Kidney (tissue), 13 donors: ENCODE measurements at regions not wholly inside any gene's neighbourhood (a gene's known extent, or its start where the extent isn't known, plus 50 kb on each side); places are given as distances from the start of the nearest gene placed in this dataset.

Experiments used
- DNase-seq, 5 donors: peaks; one replicate each; pipeline ENCODE4 v3.0.0-alpha.2; 2013 to 2020
- FAIRE-seq: peaks from 2 replicates; lab custom pipeline; 2012; peaks lifted over from hg19 to GRCh38; lab: Jason Lieb, UNC
- H3K27ac ChIP-seq, 2 donors: one replicate each; pipeline ENCODE4 v1.7.0; 2013; ENCODE audit warnings: low read depth in 2 of 2, low read length in 2 of 2, inconsistent platforms in 1 of 2
- H3K27me3 ChIP-seq: one replicate; pipeline ENCODE4 v1.7.1; 2013; ENCODE audit warnings: low read length, inconsistent platforms; ENCODE audit not compliant: control insufficient read depth, insufficient read depth
- H3K36me3 ChIP-seq, 3 donors: one replicate each; pipeline versions ENCODE4 v1.7.0 to v1.7.1; 2013; ENCODE audit warnings: low read length in 3 of 3, control low read depth in 1 of 3, inconsistent platforms in 1 of 3; ENCODE audit not compliant: insufficient read depth in 3 of 3, control insufficient read depth in 2 of 3
- H3K4me1 ChIP-seq, 3 donors: one replicate each; pipeline versions ENCODE4 v1.7.0 to v1.7.1; 2013; ENCODE audit warnings: low read length in 3 of 3, inconsistent platforms in 1 of 3, low read depth in 1 of 3; ENCODE audit not compliant: control insufficient read depth in 2 of 3, insufficient read depth in 2 of 3
- H3K4me3 ChIP-seq, 3 donors: one replicate each; pipeline versions ENCODE4 v1.7.0 to v1.8.1; 2013; ENCODE audit warnings: low read length in 3 of 3, control low read depth in 1 of 3, inconsistent platforms in 1 of 3
- H3K9ac ChIP-seq, 3 donors: one replicate each; pipeline versions ENCODE4 v1.7.0 to v1.7.1; 2013; ENCODE audit warnings: low read length in 3 of 3, control low read depth in 1 of 3, inconsistent platforms in 1 of 3
- H3K9me3 ChIP-seq, 3 donors: one replicate each; pipeline versions ENCODE4 v1.7.0 to v1.7.1; 2013; ENCODE audit warnings: low read length in 3 of 3, control low read depth in 1 of 3, inconsistent platforms in 1 of 3; ENCODE audit not compliant: control insufficient read depth in 2 of 3, insufficient read depth in 1 of 3
- CTCF ChIP-seq: IDR thresholded peaks from 3 replicates; pipeline ENCODE4 v1.5.1; 2012; ENCODE audit warnings: mild to moderate bottlenecking, moderate library complexity, borderline replicate concordance; ENCODE audit not compliant: insufficient read depth; ENCODE audit errors: extremely low read depth
- intact Hi-C: fragments of 100-400 bp; cut with DNase I; formaldehyde crosslinking; loops from one replicate; pipeline ENCODE4 v1.11.1; 2022
- donor health status: control.
- donor health status: control.
- donor health status: control.
- donor health status: control.
- donor health status: control.
- donor health status: DM: yes; HTN: yes; CAD: no.
- donor health status: Normal renal cell carcinoma (clear cell type).

- no peak overlapping the region for H3K9ac ChIP-seq
- H3K27me3 ChIP-seq: no peaks in the 10 kb centered on the region
- TF ChIP-seq CTCF: no peak
- no peak overlapping the region for H3K27ac ChIP-seq
- no peak for DNase-seq
- no peaks in the 10 kb centered on the region for H3K4me1 ChIP-seq
- no peak overlapping the region for H3K4me3 ChIP-seq
- no peaks in the 10 kb centered on the region for H3K36me3 ChIP-seq
- peaks cover 0 to 5% (median 0%) of the 10 kb centered on the region in 3 donors for H3K9me3 ChIP-seq
- intact Hi-C loops: no loop called here
- FAIRE-seq: no peak
Observed at GRCh38 chr2:20897047-20897446, 74.1 kb upstream of the LDAH start.

DNA sequence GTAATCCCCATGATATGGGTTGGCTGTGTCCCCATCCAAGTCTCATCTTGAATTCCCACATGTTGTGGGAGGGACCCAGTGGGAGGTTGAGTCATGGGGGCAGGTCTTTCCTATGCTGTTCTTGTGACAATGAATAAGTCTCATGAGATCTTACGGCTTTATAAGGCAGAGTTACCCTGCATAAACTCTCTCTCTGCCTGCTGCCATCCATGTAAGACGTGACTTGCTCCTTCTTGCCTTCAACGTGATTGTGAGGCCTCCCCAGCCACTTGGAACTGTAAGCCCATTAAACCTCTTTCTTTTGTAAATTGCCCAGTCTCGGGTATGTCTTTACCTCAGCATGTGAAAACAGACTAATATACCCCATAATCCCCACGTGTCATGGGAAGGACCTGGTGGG, 61.9 kb upstream of the LDAH start:
- intact Hi-C loops: no loop called here
- DNase-seq: no peak
- Histone ChIP-seq H3K36me3 (no peaks in the 10 kb centered on the region), H3K9me3 (no peaks in the 10 kb centered on the region), H3K9ac (no peak overlapping the region), H3K4me3 (no peak overlapping the region), H3K27ac (no peak overlapping the region), H3K4me1 (no peaks in the 10 kb centered on the region), H3K27me3 (no peaks in the 10 kb centered on the region)
- FAIRE-seq: no peak
- TF ChIP-seq CTCF: no peak

DNA sequence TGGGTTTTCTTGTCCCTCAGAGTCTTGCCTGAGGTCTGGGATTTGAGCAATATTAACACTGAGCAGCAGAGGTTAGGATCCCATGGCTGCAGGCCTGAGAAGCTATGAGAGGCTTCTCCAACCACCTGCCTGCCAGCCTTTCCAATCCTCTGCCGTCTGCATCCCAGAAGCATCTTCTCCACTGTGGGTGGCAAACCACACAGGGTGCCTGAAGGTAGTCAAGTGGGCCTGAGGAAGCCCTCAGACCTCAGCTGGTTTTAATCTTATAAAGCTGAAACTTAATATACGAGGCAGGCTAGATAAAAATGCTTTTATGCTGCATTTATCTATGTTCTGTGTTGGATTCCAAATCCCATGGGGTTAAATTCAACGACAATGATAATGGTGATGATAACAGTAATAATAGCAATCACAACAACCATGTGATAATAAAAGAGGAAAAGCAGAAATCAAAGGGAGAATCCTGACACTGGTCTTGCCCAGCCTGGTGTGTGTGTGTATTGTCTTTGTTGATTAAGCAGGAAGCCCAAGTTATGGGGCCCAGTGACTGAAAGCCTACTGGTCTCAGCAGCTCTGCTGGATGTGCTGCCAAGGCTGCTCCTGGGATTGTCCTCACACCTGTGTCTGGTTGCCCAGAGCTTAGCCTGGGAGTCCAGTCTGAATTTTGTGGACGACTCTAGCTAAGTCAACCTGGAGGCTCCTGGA, 59.7 kb upstream of the LDAH start:
- Histone ChIP-seq H3K36me3 (no peaks in the 10 kb centered on the region), H3K4me3 (no peak overlapping the region), H3K27me3 (no peaks in the 10 kb centered on the region), H3K4me1 (no peaks in the 10 kb centered on the region), H3K9me3 (peaks cover 0 to 3% (median 0%) of the 10 kb centered on the region in 3 donors), H3K9ac (no peak overlapping the region), H3K27ac (no peak overlapping the region)
- intact Hi-C loops: no loop called here
- no peak for TF ChIP-seq CTCF
- no peak for FAIRE-seq
- no peak for DNase-seq
